HFF-Myc (cell line): ENCODE measurements at regions not wholly inside any gene's neighbourhood (a gene's known extent, or its start where the extent isn't known, plus 50 kb on each side); places are given as distances from the start of the nearest gene placed in this dataset.

Experiments used
- DNase-seq: peaks from one replicate; pipeline ENCODE4 v3.0.0-alpha.2; 2011; ENCODE audit warnings: low read depth; ENCODE audit errors: extremely low read depth
- H3K4me3 ChIP-seq: replicated peaks from 2 replicates; pipeline ENCODE4 v1.5.1; 2011; ENCODE audit warnings: low read depth, mild to moderate bottlenecking, control low read depth, low read length
- TF ChIP-seq, protein P1 (sequence below): IDR thresholded peaks from 2 replicates; pipeline ENCODE4 v1.5.1; 2012; ENCODE audit warnings: mild to moderate bottlenecking, low read depth, low read length, control low read depth; ENCODE audit errors: missing control alignments

DNA sequence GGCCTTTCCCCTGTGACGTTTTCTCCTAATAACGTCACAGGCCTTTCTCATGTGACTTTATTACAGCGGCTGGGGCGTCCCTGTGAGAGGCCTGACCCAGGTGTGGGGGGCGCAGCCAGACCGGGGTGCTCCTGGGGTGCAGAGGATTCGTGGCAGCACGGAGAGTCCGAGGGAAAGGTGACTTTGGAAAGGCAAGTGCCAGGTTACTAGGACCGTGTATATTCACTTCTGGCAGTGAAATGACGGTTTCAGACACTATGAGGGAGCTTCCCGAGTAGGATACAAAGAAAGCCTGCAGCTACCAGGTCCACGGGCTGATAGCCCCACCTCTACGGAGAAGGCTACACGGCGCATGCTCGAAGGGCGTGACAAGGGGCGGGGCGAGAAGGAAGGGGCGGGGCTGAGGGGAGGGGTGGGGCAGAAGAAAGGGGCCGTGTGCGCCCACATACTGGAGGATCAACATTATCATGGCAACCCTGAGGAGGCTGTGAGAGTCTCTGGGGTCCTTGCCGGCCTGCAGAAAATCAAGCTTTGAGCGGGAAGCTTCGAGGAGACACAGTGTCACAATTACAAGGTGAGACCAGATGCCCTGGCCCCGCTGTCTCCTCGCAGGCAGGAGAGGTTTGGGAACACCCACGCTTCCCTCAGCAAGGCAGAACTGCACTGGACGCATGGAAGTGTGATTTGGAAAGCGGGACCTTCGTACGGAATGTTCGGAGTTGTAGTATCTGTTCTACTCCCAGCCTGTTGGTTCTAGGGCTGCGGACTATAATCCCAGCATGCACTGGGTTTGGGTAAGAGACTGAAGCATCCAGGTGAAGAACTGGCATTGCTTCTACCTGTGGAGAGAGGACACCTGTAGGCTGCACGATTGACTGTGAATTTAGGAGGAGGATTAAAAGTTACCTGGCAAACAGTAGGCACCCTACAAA, 54.4 kb upstream of the ZNF337 start:
- DNase-seq, result peak; percentile 12
- TF ChIP-seq, protein P1, sequence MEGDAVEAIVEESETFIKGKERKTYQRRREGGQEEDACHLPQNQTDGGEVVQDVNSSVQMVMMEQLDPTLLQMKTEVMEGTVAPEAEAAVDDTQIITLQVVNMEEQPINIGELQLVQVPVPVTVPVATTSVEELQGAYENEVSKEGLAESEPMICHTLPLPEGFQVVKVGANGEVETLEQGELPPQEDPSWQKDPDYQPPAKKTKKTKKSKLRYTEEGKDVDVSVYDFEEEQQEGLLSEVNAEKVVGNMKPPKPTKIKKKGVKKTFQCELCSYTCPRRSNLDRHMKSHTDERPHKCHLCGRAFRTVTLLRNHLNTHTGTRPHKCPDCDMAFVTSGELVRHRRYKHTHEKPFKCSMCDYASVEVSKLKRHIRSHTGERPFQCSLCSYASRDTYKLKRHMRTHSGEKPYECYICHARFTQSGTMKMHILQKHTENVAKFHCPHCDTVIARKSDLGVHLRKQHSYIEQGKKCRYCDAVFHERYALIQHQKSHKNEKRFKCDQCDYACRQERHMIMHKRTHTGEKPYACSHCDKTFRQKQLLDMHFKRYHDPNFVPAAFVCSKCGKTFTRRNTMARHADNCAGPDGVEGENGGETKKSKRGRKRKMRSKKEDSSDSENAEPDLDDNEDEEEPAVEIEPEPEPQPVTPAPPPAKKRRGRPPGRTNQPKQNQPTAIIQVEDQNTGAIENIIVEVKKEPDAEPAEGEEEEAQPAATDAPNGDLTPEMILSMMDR, result no peak
- peak overlapping the region; percentile 39 for H3K4me3 ChIP-seq

DNA sequence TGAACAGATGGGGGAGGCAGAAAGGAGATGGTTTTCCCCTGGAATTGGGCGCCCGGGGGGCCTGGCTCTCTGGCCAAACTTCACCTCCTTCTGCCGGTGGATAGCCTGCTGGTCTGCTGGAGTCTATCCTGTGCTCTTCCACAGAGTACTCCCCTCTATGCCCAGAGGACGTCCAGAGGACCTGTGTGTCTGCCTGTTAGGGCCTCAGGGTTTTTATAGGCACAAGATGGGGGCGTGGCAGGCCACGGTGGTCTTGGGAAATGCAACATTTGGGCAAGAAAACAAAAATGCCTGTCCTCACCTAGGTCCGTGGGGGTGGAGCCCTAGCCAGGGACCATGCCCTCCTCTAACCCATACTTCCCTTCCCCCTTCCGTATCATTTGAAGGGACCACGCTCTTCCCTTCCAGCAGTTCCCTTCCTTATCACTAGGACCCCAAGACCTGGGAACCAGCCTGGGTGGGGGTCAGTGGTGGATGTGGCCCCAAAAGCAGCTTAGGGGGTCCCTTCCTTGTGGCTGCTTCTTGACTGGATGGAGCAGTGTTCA, 53.6 kb upstream of the ZNF337 start:
- peak overlapping the region; percentile 39 for H3K4me3 ChIP-seq
- no peak for DNase-seq
- TF ChIP-seq, protein P1, result no peak

DNA sequence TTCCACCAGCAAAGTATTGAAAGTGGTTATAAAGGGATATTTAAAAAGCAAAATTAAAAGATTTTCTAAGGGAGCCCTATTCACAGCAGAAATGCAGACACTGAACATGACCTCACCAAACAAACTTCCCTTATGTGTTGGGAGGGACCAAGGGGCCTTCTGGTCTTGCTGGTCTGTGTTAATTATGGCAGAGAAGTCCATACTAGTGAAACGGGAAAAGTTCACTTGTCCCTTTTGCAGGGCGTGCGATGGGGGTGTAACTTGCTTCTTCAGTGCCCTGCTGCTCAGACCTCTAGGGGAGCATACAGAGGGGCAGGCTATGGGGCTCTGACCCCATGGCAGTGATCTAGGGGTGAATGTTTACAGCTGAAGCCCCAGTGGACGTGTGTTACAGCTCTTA, 53.0 kb upstream of the ZNF337 start:
- DNase-seq, result no peak
- TF ChIP-seq, protein P1, result no peak
- H3K4me3 ChIP-seq, result no peak overlapping the region
